ENCODE measurements at regions not wholly inside any gene's neighbourhood (a gene's known extent, or its start where the extent isn't known, plus 50 kb on each side); places are given as distances from the start of the nearest gene placed in this dataset.
"Not testable (repeated sequence)": the region's sequence is repeated elsewhere in the genome, so short reads cannot be mapped to it uniquely, and the experiment has no call there.

DNA sequence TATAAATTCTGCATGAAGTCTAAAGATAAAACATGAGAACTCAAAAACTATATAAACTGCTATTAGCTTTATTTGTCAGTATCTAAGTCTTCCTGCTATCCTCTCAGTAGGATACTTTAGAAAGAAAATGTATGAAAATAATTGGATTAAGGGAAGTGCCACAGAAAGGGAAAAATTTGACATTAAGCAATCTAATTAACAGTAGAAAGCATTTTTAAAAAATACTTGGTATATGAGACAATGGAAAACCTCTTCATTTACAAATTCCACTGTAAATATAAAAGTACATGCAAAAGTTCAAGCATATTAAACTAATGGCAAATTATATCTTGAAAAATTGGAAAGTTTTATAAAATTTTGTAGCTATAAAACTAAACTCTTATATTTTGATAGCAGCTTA is 518.6 kb upstream of the NUDT12 start:
- no peak for DNase-seq (ENCODE audit: low spot score)

DNA sequence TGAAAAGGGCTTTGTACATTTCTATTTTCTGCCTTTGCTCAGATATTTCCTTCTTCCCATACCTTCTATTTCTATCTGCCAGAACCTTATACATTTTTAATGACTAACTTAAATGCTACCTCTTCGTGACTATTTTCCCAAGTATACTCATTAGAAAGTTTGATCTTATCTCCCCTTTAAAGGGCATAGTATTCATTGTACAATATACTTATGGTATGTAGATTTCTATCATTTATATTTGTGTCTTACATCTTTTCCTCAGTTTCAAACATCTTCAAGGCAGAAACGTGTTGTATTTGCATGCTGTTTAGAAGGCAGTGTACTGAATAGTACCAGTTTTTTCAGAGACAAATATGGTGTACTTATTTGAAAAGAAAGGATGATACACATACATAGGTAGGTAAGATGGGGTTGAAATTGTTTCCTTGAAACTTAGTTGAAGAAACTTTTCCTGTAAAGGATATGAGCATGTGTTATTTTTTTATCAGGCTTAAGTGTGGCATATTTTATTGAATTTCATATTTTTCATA is 518.1 kb upstream of the NUDT12 start:
- no peak for DNase-seq (ENCODE audit: low spot score)

DNA sequence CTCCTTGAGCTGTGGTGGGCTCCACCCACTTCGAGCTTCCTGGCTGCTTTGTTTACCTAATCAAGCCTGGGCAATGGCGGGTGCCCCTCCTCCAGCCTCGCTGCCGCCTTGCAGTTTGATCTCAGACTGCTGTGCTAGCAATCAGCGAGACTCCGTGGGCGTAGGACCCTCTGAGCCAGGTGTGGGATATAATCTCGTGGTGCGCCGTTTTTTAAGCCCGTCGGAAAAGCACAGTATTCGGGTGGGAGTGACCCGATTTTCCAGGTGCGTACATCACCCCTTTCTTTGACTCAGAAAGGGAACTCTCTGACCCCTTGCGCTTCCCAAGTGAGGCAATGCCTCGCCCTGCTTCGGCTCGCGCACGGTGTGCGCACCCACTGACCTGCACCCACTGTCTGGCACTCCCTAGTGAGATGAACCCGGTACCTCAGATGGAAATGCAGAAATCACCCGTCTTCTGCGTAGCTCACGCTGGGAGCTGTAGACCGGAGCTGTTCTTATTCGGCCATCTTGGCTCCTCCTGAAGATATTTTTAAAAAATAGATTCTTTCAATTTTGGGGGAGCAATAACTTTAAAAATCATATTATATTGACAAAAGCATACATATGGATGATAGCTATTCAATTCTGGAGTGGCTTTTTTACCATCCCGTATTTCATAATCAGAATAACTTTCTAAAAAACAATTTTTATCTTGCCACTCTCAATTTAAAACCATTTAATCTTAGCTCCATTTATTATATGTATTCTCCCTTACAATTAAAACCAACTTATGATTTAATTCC is 517.5 kb upstream of the NUDT12 start:
- DNase-seq (ENCODE audit: low spot score) = not testable (repeated sequence)

DNA sequence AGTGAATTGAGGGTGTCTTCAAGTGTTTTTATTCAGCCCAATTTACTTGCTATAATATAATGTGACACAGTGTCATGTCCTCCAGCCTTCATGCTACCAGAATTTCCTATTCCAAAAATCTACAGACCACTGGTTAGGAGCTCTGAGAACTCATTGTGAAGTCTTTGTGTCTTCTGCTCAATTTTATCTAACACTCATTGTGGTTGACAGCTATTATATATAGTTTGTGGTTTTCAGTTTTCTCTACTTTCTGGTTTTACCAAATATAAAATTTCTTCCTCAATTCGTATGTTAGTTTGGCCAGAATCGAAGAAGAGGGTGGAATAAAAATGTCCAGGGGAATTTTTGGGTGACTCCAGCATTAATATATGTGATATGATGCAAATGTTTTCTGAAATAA is 509.3 kb upstream of the NUDT12 start:
- no peak for DNase-seq (ENCODE audit: low spot score)

DNA sequence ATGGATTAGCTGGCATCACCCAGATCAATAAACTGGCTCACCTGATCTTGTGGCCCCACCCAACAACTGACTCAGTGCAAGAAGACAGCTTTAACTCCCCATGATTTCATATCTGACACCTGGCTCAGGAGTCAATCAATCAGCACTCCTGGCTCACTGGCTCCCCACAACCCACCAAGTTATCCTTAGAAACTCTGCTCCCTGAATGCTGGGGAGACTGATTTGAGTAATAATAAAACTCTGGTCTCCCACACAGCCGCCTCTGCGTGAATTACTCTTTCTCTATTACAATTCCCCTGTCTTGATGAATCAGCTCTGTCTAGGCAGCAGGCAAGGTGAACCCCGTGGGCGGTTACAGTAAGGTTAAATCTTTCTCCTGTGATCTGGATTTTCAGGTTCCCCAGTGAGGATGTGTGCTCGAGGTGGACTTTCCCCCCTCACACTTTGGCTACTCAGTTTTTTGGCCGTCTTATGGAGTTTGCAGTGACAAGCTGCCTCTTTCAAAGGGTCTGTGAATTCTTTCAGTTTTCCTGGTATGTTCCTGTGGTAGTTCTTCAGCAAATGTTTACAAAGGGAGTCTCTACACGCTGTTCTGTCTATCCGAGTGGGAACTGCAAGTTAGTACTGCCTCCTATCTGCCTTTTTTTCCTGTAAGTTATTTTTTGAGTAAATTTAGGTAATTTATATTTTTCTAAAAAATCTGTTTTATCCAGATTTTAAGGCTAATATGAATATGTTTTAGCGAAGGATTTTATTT is 500.2 kb upstream of the NUDT12 start:
- DNase-seq (ENCODE audit: low spot score) = no peak

DNA sequence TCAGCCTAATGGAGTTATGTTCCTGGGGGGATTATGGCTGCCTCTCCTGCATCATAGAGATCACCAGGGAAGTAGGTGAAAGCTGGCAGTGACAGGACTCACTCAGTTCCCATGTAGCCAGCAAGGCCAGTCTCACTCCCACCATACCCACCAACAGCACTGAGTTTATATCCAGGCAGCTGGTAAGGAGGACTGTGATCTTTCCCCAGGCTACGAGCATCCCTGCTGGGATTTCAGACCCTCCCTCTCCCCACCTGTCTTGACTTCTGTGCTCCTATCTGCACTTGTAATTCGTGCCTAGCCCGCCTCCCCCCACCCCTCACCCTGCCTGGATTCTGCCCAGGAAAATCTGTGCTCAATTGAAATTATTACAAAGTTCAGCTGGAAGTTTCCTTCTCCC is 499.1 kb upstream of the NUDT12 start:
- no peak for DNase-seq (ENCODE audit: low spot score)

DNA sequence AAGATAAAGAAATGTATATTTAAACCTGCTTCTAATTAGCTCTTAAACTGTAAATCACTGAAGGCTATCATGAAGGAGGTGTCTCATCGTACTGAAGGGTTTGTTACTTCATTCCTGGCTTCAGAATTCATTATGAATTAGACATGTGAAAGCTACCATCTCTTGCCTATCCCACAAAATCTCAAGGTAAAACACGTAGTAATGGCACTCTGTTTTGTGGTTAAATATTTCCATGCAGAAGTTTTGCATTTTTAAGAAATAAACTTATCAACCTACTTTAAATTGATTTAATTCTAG is 490.7 kb upstream of the NUDT12 start:
- no peak for DNase-seq (ENCODE audit: low spot score)

DNA sequence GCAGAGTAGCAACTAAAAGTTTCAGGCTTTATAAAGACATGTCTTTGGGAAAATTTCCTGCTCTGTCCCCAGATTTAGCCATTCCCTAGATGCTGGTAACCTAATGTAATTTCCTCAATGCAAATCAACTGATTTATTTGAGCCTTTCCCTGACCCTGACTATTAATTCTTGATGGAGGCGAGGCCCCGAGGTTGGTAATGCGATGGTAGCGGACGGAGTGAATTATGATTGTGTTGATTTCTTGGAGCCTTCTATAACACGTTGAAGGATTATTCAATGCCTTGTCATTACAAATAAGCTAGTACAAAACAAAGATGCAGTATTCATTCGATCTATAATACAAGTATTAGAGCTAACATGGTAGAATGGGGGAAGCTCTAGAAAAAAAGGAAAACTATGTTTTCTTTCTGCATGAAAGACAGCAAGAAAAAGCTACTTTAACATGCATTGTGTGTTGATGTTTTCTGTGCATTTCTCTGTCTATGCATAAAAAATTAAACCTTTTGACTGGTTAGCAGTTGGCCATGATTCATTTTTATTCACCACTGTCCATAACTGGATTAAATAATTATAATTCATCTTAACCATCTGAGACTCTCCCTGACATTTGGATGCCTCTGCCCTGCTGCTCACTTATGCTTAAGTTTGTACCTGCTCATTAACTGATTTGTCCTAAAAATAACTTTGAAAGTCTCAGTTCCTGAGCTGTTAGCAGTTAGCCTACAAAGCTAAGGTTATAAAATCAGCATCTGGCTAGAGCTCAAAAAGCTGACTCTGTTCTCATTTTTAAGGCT is 490.2 kb upstream of the NUDT12 start:
- no peak for DNase-seq (ENCODE audit: low spot score)

DNA sequence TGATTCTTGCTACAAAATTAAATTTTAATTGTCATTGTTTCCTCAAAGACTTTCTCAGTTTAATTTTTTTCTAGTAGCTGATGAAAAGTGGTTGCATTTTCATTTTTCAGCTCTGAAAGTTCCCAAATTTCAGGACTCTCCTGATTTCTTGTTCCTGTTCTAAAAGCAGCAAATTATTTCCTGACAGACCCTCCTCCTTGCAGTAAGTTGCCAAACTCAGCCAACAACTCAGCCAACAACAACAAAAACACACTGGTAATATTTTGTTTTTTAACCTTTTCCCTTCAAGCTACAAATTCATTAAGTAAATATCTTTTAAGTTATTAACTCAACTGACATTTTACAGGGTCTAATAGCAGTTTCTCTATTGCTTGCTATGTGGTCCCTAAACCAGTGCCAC is 487.8 kb upstream of the NUDT12 start:
- no peak for DNase-seq (ENCODE audit: low spot score)

DNA sequence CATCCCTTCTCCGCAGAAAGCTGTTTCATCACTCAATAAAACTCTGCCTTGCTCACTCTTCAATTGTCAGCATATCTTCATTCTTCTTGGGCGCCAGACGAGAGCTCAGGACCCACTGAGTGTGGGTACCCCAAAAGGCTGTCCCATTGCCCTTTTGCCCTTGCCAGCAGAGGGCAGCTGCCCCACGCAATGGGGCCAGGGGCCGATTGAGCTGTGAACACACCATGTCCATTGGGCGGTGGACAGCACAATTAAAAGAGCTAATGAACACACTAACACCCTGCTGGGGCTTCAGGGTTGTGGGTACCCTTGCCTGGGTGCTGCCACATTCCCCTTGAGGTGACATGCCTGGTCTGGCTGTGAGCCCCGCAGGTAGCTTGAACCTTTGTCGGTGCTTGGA is 487.2 kb upstream of the NUDT12 start:
- no peak for DNase-seq (ENCODE audit: low spot score)

DNA sequence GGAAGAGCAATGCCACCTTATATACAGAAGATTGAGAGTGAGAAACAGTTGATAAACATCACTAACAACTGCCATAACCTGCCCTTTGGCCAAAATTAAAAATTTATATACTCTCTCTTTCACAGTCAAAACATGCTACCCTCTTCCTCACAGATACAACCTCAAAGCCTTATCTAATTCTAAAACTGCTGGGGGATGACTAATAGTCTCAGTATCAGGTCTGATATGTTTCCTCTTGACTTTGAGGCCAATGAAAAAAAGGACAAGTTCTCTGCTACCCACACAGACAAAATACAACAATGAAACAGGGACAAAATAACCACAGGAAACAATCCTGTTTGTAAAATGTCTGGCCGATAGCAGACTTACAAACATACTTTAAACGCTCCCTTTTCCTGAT is 485.6 kb upstream of the NUDT12 start:
- no peak for DNase-seq (ENCODE audit: low spot score)

DNA sequence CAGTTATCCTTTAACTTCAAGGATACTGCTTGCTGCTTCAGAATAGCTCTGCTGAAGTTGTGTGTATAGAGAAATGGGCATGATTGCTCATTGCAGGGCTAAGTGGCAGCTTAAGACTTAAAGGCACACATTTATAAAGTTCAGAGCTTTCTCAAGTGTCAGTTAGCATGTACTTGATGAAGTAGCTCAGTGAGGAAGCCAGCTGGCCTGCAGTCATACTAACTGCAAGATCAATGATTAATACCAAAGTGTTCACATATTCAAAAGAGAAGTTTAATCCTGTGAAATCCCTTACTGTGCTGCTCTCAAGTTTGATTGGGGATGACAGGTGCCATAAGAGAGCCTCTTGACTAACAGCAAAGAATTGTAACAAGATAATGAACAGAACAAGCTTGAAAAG is 483.4 kb upstream of the NUDT12 start:
- no peak for DNase-seq (ENCODE audit: low spot score)

DNA sequence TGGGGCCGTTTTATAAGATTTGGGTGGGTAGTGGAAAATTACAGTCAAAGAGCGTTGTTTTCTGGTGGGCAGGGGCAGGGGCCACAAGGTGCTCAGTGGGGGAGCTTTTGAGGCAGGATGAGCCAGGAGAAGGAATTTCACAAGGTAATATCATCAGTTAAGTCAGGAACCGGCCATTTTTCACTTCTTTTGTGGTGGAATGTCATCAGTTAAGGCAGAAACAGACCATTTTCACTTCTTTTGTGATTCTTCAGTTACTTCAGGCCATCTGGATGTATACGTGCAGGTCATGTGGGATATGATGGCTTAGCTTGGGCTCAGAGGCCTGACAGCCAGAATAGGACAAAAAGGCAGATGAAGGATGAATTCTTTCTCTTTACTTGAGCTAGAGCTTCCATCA is 477.3 kb upstream of the NUDT12 start:
- DNase-seq (ENCODE audit: low spot score) = not testable (repeated sequence)

DNA sequence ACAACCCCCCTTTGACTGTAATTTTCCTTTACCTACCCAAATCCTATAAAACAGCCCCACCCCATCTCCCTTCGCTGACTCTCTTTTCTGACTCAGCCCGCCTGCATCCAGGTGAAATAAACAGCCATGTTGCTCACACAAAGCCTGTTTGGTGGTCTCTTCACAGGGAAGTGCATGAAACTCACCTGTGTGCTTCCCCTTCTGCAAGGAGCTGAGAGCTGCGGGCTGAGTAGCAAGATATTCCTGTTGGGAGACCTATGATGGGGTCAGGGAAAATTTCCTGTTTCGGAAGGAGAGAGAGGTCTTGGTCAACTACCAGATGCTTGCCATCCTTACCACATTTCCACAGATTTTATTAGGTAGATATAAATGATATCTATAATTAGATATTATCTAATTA is 474.5 kb upstream of the NUDT12 start:
- not testable (repeated sequence) for DNase-seq (ENCODE audit: low spot score)

DNA sequence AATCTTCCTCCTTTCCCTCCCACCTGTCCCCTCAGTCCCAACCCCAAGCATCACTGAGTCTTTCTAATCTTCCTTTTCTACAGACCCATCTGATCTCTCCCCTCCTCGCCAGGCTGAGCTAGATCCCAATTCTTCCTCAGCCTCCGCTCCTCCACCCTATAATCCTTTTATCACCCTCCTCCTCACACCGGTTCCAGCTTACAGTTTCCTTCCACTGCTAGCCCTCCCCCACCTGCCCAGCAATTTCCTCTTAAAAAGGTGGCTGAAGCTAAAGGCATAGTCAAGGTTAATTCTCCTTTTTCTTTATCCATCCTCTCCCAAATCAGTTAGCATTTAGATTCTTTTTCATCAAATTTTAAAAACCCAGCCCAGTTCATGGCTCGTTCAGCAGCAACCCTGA is 470.6 kb upstream of the NUDT12 start:
- not testable (repeated sequence) for DNase-seq (ENCODE audit: low spot score)

DNA sequence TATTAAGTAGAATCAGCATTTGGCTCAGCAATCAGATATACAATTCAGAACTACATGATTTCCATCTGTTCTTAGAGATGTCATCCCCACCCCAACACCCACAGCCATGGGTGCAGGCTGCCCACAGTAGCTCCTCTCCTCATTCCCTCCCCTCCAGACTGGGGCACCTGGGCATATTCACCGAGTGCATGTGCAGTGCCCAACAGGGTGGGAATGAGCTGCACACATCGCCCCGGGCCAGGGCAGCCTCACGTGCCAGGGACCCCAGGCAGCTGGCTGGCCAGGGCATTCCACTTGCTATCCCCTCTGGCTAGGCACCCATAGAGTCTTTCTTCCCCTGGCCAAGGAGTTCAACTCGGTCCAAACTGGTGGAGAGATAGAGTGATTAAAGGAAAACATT is 461.9 kb upstream of the NUDT12 start:
- DNase-seq (ENCODE audit: low spot score) = no peak

DNA sequence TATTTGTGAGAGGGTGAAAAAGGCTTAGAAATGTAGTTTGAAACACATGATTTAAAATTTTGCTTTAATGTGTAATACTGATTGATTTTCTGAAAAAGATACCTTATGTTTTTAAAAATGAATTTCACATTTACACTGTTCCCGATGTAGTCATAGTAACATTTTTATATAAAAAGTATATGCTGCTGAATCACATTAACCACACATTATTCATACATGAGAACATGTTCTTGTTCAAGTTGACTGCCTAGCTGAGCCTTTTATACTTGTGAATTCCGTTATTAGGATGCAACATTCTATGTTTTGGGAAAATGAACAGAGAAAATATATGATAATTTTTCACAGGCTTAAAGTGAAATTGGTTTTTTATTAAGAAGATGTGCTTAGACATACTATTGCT is 461.1 kb upstream of the NUDT12 start:
- no peak for DNase-seq (ENCODE audit: low spot score)

DNA sequence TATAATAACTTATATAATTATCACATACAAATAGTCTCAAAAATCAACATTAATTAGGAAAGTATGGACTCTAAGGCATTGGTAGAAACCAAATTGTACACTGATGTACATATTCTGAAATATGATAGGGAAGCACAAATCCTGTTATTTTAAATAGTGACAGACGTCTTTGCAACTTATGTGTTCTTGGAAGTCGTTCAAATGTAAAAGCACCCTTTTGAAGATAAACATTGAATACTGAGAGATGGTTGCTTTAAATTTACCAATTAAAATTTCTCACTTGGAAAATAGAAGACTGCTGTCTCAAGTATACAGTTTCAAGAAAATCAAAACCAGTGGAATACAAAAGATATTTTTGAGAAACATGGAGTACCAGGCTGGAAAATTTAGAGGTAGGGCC is 457.4 kb upstream of the NUDT12 start:
- no peak for DNase-seq (ENCODE audit: low spot score)

DNA sequence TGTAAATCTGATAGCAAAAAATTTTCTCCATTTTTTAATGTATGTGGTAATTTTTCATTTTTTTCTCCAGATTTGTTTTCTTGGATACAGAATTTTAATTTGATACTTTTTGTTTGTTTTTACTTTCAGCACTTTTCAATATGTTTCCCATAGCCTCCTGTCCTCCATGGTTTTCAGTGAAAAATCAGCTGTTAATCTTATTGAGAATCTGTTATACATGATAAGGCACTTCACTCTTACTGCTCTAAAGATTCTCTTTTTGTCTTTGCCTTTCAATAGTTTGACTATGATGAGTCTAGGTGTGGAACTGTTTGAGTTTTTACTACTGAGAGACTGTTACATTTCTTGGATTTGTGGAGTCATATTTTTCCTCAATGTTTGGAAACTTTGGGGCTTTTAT is 455.7 kb upstream of the NUDT12 start:
- no peak for DNase-seq (ENCODE audit: low spot score)

DNA sequence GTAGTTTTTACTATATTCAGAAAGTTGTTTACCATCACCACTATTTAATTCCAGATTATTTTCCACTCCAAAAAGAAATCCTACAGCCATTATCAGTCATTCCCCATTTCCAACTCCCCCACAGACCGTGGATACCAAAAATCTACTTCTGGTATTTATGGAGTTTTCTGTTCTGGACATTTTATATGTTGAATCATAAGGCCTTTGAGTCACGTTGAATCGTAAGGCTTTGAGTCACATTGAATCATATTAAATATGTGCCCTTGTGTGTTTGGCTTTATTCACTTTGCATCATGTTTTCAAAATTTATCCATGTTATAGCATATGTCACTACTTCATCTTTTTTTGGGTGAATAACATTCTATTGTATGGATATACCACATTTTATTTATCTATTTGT is 454.1 kb upstream of the NUDT12 start:
- DNase-seq (ENCODE audit: low spot score) = no peak

DNA sequence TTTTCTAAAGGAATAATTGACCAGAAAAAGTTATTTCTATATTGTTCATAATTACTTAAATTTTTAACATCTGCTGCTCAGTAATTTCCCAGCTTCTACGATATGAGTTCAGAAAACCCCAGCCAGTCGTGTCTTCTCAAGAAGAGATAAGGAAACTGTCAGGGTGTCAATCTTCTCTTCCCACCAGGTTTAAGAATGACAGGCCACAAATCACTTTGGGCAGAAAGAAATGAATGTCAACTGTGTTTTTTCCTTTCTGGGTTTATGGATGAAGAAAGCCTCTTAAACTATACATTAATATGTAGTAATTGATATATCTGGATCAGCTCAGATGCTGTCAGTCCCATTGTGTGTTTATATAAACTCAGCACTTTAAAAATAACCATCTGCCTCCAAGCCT is 453.2 kb upstream of the NUDT12 start:
- DNase-seq (ENCODE audit: low spot score) = no peak

DNA sequence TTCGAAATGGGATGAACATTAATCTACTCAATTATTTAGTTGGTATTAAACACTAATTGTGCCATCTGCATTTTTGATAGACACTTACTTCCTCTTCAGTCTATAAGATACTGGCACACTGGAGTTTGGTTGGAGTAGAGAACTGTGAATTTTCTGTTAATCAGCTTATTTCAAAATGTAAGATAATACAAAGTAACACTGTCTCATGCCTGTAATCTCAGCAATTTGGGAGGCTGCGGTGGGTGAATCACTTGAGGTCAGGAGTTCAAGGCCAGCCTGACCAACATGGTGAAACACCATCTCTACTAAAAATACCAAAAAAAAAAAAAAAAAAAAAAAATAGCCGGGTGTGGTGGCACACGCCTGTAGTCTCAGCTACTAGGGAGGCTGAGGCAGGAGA is 440.2 kb upstream of the NUDT12 start:
- not testable (repeated sequence) for DNase-seq (ENCODE audit: low spot score)

DNA sequence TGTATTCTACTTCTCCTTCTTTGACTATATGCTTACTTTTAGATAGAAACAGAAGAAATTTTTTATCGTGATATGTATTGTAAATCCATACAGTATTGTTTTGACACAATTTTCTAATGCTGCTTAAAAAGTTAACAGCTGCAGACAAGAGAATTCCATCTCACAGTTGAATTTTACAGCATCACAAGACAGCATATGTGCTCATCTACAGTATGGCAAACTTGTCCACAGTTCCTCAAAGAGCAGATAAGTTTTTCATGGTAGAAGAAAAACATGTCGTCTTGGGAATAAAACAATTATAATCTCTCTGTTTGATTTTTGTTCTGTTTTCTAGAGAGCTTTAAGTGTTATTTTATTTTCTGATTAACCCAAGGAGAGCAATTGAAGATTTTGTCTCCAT is 438.5 kb upstream of the NUDT12 start:
- DNase-seq (ENCODE audit: low spot score) = no peak

Data from kidney capillary endothelial cell (primary cell).